NCI-H2029 treated with DMSO at 0.1 percent for 48 hours (cell line): ENCODE measurements at regions not wholly inside any gene's neighbourhood (a gene's known extent, or its start where the extent isn't known, plus 50 kb on each side); places are given as distances from the start of the nearest gene placed in this dataset.
A peak's percentile ranks its signal among the peaks of the same experiment; 100 is the strongest.
"Not testable (repeated sequence)": the region's sequence is repeated elsewhere in the genome, so short reads cannot be mapped to it uniquely, and the experiment has no call there.

Experiments used
- DNase-seq: peaks from one replicate; lab custom pipeline; 2025; lab: John Stamatoyannopoulos, UW

DNA sequence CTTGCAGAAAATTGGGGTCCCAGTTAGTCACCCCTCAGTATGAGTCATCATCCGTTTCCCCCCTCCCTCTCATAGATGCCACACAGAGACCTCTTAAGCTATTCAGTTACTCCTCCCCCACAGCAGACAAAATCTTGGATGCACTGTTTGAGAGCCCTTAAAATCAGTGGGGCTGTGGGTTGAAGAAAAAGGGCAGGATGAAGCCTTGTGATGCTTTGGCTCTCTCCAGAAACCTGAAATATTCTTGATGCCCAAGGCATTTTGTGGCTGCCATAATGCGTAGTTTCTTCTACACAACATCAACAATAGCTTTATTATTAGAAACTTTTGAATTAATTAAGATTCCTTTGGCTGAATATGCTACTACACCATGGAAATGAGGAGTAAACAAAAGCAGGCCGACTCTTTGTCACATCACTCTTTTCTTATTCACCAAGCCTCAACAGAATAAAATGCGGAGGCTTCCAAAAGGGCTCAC lies 133.8 kb downstream of the MRPS30 start:
- DNase-seq, result no peak

DNA sequence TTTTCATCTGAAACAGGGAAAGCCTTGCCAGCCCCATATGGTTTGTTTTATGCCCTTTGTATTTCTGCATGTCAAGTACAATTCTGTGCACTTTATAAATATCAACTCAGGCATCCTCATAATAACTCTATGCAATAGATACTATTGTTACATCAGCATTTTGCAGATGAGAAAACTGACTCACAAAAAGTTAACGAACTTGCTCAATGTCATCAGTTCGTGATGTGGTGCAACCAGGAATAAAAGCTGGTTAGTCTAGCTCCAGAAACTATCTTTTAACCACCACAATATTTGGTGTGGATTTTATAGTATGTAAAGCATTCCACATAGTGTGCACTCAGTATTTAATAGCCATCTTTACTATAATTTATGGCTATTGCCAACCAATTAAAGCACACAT lies 134.9 kb downstream of the MRPS30 start:
- no peak for DNase-seq

DNA sequence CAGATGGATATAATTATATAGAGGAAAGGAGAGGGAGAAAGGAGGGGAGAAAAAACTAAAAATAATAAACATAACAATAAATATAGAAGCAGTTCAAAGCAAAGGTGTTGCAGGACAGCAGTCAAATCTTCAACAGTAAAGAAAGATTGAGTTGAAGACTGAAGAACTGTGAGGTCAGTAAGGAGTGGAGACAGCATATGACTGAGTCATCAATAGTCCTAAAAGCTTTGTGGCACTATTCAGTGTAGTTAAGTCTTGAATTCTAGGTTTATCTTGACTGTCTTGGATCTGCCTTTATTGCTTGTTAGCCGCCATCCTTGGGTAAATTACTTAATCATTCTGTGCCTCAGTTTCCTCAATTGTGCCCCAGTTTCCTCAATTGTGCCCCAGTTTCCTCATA lies 137.0 kb downstream of the MRPS30 start:
- no peak for DNase-seq

DNA sequence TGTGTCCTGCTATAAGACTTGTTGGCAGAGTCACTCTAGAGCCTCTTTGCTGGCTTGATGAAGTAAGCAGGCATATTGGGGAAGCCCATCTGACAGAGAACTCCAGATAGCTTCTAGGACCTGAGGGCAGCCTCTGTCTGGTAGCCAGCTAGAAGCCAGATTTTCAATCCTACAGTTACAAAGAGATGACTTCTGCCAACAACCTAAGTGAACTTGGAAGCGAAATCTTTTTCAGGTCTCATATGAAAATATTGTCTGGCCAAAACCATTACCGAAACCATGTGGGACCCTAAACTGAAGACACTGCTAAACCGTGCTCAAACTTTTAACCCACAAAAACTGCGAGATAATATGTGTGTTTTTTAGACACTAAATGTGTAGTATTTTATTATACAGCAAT lies 140.9 kb downstream of the MRPS30 start:
- no peak for DNase-seq

DNA sequence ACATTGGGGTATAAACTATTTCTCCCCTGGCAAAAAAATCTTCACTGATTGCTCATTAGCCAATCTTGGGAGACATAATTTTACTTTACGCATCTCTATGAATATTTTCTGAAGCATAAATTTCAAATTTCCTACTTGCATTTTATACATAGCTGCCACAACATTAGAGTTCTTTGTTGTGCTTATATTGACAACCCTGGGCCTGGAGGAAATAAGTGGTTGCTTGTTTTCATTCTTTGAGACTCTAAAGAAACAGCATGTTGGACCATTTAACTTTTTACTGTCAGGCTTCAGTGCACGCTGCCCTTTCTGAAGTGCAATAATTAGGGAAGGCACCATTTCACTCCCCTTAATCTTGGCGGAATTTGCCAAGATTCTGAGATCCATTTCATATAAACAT lies 142.6 kb downstream of the MRPS30 start:
- no peak for DNase-seq

DNA sequence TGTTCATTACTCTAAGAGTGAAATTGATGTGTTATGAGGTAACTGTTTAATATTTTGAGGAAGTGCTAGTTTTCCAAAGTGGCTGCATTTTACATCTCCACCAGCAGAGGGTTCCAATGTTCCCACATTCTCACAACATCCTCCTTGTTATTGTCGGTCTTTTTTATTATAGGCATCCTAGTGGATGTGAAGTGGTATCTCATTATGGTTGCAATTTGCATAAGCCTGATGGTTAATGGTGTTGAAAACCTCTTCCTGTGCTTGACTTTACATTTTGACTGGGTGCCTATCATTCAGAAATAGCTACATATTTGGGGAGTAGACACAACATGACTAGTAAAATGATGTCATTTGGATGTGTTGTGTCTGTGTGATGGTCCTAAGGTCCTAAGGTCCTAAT lies 143.6 kb downstream of the MRPS30 start:
- no peak for DNase-seq

DNA sequence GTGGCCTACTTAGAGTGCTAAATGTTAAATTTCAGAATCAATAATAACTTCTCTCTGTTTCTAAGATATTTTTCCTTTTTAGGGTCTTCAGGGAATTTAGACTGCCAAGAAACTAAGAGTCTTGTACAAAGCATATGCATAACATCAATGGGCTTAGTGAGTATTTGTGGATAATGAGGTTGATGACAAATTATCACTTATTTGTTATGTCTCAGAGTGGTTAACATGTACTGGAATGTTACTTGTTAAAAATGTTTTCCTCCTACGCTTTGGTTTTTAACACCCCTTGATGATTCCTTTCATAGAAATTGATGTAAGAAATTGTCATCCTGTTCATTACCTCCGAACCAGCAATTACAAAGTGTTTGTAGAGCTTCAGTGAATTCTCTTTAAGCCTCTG lies 144.3 kb downstream of the MRPS30 start:
- no peak for DNase-seq

DNA sequence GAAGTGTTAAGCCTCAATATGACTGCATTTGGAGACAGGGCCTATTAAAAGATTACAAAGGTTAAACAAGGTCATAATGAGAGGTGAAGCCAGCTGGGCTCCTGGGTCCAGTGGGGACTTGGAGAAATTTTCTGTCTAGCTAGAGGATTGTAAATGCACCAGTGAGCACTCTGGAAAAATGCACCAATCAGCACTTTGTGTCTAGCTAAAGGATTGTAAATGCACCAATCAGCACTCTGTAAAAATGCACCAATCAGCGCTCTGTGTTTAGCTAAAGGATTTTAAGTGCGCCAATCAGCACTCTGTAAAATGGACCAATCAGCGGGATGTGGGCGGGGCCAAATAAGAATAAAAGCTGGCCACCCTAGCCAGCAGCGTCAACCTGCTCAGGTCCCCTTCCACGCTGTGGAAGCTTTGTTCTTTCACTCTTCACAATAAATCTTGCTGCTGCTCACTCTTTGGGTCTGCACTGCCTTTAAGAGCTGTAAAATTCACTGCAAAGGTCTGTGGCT lies 150.3 kb downstream of the MRPS30 start:
- DNase-seq, result not testable (repeated sequence)

DNA sequence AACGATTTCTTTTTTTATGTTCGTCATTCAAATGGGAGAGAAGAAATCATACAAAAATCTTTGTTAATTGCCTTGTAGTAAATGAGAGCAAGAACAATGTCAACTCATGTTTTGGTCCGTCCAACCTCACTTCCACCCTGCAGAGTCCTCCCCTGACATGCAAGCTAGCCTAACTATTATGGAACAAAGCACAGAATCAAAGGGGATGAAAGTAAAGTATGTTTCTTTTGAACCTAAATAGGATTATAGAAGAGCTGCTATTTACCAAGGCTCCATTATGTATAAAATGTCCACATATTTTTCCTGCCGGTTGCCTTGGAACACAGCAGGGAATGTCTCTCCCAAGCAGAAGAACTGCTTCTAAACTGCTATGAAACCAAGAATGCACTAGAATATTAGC lies 161.1 kb downstream of the MRPS30 start:
- DNase-seq, result no peak

DNA sequence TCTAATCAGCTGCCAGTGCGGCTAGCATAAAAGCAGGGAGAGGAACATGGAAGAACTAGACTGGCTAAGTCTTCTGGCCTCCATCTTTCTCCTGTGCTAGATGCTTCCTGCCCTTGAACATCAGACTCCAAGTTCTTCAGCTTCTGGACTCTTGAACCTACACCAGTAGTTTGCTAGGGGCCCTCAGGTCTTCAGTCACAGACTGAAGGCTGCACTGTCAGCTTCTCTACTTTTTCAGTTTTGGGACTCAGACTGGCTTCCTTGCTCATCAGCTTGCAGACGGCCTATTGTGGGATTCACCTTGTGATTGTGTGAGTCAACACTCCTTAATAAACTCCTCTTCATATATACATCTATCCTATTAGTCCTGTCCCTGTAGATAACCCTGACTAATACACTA lies 162.2 kb downstream of the MRPS30 start:
- not testable (repeated sequence) for DNase-seq

DNA sequence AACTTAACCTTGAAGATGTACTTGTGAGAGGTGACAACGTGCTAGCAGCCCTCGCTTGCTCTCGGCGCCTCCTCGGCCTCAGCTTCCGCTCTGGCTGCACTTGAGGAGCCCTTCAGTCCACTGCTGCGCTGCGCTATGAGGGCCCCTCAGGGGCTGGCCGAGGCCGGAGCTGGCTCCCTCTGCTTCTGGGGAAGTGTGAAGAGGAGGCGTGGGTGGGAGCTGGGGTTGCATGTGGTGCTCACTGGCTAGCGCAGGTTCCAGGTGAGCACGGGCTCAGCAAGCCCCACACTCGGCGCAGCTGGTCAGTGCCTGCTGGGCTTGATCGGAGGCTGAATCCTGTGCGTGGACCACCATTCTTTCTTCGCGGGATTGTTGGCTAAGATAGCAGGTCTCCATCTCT lies 166.1 kb downstream of the MRPS30 start:
- no peak for DNase-seq

DNA sequence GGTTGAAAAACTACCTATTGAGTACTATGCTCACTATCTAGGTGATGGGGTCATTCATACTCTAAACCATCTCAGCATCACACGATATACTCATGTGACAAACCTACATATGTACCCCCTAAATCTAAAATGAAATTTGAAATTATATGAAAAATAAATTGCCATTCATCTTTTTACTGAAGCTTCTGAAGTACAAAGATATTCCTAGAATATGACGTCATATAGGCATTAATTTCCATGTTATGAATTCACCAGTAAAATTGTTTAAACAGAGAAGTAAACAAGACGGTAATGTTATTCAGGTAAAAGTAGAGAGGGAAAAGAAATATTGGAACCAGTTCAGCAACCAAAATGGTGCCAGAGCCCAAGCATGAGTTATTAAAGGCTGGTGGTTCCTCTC lies 173.0 kb downstream of the MRPS30 start:
- no peak for DNase-seq

DNA sequence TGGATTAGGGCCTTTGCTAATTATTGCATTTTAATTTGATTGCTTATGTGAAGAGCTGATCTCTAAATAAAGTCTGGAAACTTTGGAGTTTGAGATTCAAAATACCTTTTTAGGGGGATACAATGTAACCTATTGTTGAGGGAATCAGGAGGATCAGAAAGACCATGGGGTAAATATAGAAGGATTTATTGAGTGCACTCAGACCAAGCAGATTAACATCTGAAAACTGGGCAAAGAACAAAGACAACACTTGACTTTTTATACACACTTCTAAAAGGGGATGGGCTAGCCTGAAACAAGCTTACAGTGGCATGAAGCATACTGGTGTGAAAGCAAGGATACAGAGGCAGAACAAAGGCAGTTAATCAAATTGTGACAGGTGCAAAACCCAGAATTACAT lies 174.3 kb downstream of the MRPS30 start:
- no peak for DNase-seq

DNA sequence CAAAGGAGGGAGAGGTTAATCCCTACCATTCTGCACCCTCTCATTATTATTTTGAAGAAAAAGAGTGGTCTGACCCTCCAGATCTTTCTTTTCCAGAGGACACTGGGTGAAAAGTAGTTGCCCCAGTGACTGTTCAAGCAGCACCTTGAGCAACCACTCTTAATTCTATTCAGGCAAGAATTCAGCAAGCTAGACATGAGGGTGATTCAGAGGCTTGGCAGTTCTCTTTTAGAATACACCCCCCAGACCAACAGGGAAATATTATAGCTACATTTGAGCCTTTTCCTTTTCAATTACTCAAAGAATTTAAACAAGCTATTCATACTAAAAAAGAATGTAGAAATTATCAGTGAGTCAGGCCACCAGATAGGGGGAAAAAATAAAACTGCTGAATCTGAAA lies 178.3 kb downstream of the MRPS30 start:
- DNase-seq, result no peak

DNA sequence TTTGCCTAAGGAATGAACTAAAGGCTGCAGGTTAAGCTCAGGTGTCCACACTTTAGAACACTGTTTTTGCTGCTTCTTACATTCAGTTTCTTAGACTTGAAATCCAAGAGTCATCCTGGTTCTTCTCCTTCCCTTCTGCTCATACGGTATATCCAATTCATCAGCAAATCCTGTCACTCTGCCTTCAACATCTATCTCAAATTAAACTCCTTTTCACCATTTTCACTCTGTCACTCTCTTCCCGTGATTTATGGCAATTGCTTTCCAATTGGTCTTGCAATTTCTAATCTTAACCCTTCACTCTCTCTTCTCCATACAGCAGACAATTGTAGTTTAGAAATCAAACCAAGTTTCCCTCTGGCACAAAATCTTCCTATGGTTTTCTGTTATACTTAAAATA lies 182.9 kb downstream of the MRPS30 start:
- DNase-seq, result no peak

DNA sequence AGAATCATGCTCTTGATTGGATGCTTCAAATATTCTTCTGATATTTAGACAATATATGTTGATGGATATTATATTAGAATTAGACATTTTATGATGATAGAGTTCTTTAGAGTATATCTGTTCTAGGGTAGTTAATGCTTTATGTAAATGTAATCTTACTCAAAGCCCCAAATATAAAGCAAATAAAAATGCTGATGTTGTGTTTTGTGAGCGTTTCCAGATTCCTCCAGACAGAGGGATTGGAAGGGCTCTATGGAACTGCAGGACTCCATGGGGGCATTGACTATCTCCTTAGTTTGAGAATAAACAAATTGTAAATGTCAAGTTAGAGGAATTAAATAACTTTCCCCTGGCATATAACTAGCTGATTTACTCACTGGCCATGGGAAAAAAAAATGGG lies 184.5 kb downstream of the MRPS30 start:
- DNase-seq, result no peak

DNA sequence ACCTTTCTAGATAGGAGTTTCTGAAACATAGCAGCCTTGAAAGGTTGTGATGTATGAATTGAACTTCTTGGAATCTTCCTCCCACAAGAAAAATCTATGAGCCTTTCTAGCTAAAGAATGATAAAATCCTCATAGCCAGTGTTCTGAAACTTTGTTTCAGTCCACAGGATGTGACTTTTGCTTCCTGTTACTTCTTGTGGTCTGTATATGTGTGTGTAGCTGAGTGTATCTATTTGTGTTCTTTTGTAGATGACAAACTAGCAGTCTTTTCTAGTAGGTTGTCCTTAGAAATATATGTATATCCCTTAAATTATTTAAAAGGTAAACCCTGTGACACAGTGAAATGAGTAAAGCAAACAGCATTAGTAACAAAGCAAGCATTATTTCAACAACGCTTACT lies 188.8 kb downstream of the MRPS30 start:
- no peak for DNase-seq

DNA sequence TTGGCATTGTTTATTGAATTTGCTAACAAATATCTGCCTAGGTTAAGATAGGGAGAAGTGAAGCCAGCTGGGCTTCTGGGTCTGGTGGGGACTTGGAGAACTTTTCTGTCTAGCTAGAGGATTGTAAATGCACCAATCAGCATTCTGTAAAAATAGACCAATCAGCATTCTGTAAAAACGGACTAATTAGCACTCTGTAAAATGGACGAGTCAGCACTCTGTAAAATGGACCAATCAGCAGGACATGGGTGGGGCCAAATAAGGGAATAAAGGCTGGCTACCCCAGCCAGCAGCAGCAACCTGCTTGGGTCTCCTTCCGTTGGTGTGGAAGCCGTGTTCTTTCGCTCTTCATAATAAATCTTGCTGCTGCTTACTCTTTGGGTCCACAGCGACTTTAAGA lies 198.4 kb downstream of the MRPS30 start:
- not testable (repeated sequence) for DNase-seq

DNA sequence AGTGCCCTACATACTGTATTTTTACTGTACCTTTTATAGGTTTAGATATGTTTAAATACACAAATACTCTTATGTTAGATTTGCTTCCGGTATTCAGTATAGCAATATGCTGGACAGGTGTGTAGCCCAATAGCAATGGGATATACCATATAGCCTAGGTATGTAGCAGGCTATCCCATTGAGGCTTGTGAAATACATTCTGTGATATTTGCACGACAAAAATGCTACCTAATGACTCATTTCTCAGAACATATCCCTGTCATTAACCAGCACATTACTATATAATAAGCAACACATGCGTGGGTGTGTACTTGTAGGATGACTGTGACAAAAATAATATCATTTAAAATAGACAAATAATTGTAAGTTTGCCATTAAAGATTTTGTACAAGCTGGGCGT lies 208.8 kb downstream of the MRPS30 start:
- no peak for DNase-seq

DNA sequence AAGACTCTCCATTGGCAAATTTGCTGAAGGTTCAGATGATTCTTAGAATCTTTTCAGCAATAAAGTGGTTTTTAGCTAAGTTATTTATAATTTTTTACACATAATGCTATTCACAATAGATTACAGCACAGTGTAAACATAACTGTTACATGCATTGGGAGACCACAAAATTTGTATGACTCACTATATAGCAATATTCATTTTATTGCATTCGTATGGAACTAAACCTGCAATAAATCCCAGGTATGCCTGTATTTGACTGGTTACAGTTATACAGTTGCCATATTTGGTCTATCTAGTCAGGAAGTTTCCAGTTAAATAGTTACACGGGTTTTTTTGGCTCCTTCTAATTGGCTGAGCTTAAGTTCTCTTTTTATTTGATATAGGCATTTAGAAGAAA lies 220.8 kb downstream of the MRPS30 start:
- no peak for DNase-seq

DNA sequence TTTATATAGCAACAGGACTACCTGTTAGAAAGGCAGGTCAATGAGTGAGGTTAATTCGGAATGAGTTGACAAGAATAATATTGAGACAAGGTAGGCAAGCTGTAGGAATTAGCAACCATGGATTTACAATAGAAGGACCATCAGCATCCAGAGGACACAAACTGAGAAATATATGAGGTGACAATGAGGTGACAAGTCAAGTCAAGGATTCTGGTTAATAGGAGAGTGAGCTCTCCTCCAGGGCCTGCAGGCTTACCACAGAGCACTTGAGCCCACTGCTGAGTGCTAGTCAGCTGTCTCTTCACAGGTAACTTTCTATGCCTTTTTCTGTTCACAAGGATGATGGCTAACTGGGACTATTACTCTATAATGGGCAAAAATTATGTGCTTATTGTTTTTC lies 227.2 kb downstream of the MRPS30 start:
- DNase-seq, result no peak

DNA sequence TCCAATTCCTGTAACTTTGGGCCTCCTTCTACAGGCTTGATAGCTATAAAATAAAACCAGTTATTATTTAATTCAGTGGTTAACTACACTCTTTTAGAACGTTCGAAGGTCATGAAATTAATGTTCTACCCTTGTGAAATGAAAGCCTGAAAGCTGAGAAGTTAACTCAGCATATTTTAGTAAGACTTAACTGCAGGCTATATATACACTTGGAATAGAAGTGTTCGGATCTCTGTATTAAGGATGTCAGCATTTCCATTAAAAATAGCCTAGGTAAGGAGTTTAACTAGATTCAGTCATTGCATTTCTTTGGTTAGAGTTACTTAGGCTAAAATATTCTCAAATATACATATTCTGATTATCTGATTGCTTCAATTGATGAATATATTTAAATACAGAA lies 229.2 kb downstream of the MRPS30 start:
- DNase-seq, result no peak

DNA sequence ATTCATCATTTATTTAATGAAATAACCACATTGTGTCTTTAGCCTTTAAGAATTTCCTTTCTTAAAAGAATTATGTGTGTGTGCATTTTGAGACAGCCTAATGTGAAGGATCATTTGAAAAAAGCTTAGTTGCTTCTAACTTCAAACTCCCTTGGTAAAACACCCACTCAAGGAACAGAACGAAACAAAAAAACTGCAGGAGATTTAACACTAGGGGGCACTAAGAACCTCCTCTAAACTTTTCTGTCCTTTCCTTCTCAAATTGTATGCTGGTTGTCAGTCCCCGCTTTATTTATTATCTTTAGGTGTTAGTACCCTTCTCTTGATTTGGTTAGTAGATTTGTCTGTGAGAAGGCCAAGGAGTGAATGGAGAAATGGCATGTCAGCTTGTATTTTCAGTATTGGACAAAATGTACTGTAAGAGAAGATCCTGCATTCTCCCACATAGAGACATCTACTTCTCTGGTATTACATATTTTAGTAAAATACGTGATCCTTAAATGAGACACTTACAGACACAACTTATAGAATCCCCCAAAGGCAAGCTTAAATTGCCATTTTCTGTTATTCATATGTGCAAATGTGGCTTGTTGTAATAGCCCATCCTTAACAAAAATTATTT lies 229.7 kb downstream of the MRPS30 start:
- DNase-seq, result peak; percentile 31

DNA sequence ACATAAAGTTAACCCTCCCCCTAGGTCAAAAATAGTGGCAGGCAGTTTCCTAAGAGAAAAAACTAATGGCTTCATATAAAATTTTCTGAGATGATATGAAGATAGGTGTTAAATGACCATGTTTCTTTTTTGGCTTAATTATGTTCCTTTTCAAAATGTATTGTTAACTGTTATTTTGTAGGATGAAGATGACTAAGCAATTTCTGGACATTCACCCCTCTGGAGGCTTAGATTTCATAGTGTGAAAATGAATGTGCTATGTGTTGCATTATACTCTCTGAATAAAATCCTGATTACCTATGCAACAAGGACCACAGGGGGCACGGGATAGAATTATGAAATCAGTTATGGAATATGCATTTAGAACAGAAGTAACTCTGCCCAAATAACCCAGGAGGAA lies 233.5 kb downstream of the MRPS30 start:
- no peak for DNase-seq

DNA sequence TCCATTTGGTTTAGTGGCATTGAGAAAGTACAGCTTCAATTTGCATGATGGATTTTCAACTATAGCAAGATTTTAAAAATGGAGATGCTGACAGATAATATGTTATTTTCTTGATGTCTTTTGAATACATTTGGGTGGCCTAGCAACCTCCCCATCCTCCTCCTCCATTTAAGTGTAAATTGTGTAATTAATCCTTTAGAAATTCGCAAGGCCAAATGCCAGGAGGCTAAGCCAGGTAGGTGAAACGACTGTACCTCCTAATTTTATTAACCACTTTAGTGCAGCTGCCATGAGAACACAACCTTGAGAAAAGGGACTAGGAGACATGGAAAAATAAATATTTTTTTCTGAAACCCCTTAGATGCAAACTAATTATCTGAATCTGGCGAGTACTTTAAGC lies 248.8 kb downstream of the MRPS30 start:
- no peak for DNase-seq
